ENCODE measurements at regions not wholly inside any gene's neighbourhood (a gene's known extent, or its start where the extent isn't known, plus 50 kb on each side); places are given as distances from the start of the nearest gene placed in this dataset.

DNA sequence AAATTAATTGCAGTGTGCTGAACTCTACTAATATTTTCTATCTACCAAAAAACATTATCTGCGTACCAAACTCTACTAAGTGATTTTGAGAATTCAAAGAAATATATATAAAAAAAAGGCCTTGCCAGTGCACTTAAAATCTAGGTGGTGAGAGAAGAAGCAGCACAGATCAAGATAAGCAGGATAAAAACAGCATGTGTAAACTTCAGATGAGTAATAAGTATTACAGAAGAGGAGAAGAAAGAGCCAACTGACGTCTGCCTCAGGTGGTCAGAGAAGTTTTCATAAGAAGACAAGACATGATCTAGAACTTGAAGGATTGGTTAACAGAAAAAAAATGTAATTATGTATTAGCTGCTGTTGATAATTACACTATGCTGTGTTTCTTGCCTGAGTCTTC is 166.4 kb downstream of the DUSP6 start:
- no peak for TF ChIP-seq CTCF (IDR thresholded peaks at IDR 0.05)
- no peak for TF ChIP-seq POLR2AphosphoS5 (IDR thresholded peaks at IDR 0.05)
- no peak for TF ChIP-seq POLR2A (IDR thresholded peaks at IDR 0.05)

Data from gastroesophageal sphincter (tissue), 3 donors.